ENCODE measurements at regions not wholly inside any gene's neighbourhood (a gene's known extent, or its start where the extent isn't known, plus 50 kb on each side); places are given as distances from the start of the nearest gene placed in this dataset.

DNA sequence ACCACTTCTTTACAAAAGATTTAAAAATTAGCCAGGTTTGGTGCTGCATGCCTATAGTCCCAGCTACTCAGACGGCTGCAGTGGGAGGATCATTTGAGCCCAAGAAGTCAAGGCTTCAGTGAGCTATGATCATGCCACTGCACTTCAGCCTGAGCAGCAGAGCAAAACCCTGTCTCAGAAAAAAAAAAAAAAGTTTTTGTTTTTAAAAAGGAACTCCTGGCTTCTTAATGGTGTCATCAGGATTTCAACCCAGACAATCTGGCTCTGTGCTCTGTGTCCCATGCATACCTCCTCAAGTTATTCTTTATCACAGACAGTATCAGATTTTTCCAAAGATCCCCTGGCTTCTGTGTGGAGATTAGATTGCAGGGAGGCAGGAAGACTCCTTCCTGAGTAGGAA is 64.2 kb upstream of the IL12A start (continued):
- TF ChIP-seq, protein P1, sequence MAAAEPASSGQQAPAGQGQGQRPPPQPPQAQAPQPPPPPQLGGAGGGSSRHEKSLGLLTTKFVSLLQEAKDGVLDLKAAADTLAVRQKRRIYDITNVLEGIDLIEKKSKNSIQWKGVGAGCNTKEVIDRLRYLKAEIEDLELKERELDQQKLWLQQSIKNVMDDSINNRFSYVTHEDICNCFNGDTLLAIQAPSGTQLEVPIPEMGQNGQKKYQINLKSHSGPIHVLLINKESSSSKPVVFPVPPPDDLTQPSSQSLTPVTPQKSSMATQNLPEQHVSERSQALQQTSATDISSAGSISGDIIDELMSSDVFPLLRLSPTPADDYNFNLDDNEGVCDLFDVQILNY (CRISPR knock-in tag; IDR thresholded peaks at IDR 0.05), result no peak
- no peak for TF ChIP-seq KDM5B (IDR thresholded peaks at IDR 0.05; ENCODE audit: insufficient replicate concordance, low read depth, low read length)

DNA sequence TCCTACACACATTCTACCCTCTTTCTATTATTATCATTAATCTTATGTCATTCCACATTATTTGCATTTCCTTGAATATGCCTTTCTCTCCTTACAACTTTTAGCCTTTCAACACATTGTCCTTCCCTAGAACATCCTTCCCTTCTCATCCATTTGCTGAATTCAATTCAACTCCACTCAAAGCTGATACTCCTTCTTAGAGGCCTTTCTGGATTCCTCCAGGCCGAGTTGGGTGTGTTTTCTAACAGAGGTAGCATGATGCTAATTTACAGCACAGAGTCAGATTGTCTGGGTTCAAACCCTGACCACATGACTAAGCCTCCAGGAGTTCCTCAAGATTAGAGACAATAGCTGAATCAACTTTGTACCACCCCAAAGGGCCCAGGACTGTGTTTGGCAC is 63.4 kb upstream of the IL12A start:
- DNase-seq (ENCODE audit: extremely low read depth in 1 of 4, low spot score in 3 of 4), result no peak
- no peak for FAIRE-seq
- WGBS (ENCODE audit: insufficient coverage, low coverage, missing lambda C conversion rate), result 0% methylated on average over 1 of the region's 1 CpG
- no peaks in the 10 kb centered on the region for H3K79me2 ChIP-seq (ENCODE audit: control insufficient read depth, insufficient read depth, low read length)
- no peak overlapping the region for H3K4me2 ChIP-seq (ENCODE audit: insufficient read depth, low read length)
- no peak for ATAC-seq
- H3K27me3 ChIP-seq (ENCODE audit: control insufficient read depth in 2 of 2, insufficient read depth in 2 of 2, low read length in 2 of 2), result no peaks in the 10 kb centered on the region
- ChIA-PET CTCF (ENCODE audit: low intra/inter-chr PET ratio) (no interaction called here), POLR2A (no interaction called here)
- H3K36me3 ChIP-seq (ENCODE audit: control insufficient read depth, insufficient read depth, low read length), result no peaks in the 10 kb centered on the region
- no peaks in the 10 kb centered on the region for H3K4me1 ChIP-seq (replicated peaks in 1 of 2; ENCODE audit: control insufficient read depth in 2 of 2, insufficient read depth in 2 of 2, low read length in 2 of 2)
- in situ Hi-C loops (cut with MboI) (no loop called here), intact Hi-C loops (cut with micrococcal nuclease) (no loop called here)
- H3K4me3 ChIP-seq, result no peak overlapping the region
- H2AFZ ChIP-seq (ENCODE audit: low read depth, low read length), result no peak overlapping the region
- no peak overlapping the region for H3K27ac ChIP-seq (ENCODE audit: extremely low read depth, low read depth, low read length)
- H3K9ac ChIP-seq (ENCODE audit: insufficient read depth in 1 of 2, low read depth in 2 of 2, low read length in 2 of 2), result no peak overlapping the region
- H4K20me1 ChIP-seq (replicated peaks; ENCODE audit: control insufficient read depth, insufficient read depth, low read length), result no peaks in the 10 kb centered on the region
- H3K9me1 ChIP-seq (ENCODE audit: control insufficient read depth, insufficient read depth, low read length), result no peaks in the 10 kb centered on the region
- H3K9me3 ChIP-seq (replicated peaks; ENCODE audit: control insufficient read depth, insufficient read depth, low read depth, low read length), result no peaks in the 10 kb centered on the region
- BruUV-seq (replicated peaks), result no TSS peak
- no peak for TF ChIP-seq HMBOX1 (IDR thresholded peaks at IDR 0.05)
- no peak for TF ChIP-seq FOXK2 (conservative IDR thresholded peaks at IDR 0.05 in 1 of 2, IDR thresholded peaks at IDR 0.05 in 1 of 2; ENCODE audit: low read depth in 2 of 2)
- TF ChIP-seq ZNF263 (CRISPR knock-in tag; IDR thresholded peaks at IDR 0.05; ENCODE audit: borderline replicate concordance), result no peak
- no peak for TF ChIP-seq SPI1 (IDR thresholded peaks at IDR 0.05; ENCODE audit: borderline replicate concordance, low read depth, low read length)
- no peak for TF ChIP-seq ZNF584 (CRISPR knock-in tag; IDR thresholded peaks at IDR 0.05; ENCODE audit: low read depth)
- TF ChIP-seq ZSCAN29 (IDR thresholded peaks at IDR 0.05), result no peak
- no peak for TF ChIP-seq CREBBP (IDR thresholded peaks at IDR 0.05; ENCODE audit: low read depth, low read length)
- TF ChIP-seq, protein P2, sequence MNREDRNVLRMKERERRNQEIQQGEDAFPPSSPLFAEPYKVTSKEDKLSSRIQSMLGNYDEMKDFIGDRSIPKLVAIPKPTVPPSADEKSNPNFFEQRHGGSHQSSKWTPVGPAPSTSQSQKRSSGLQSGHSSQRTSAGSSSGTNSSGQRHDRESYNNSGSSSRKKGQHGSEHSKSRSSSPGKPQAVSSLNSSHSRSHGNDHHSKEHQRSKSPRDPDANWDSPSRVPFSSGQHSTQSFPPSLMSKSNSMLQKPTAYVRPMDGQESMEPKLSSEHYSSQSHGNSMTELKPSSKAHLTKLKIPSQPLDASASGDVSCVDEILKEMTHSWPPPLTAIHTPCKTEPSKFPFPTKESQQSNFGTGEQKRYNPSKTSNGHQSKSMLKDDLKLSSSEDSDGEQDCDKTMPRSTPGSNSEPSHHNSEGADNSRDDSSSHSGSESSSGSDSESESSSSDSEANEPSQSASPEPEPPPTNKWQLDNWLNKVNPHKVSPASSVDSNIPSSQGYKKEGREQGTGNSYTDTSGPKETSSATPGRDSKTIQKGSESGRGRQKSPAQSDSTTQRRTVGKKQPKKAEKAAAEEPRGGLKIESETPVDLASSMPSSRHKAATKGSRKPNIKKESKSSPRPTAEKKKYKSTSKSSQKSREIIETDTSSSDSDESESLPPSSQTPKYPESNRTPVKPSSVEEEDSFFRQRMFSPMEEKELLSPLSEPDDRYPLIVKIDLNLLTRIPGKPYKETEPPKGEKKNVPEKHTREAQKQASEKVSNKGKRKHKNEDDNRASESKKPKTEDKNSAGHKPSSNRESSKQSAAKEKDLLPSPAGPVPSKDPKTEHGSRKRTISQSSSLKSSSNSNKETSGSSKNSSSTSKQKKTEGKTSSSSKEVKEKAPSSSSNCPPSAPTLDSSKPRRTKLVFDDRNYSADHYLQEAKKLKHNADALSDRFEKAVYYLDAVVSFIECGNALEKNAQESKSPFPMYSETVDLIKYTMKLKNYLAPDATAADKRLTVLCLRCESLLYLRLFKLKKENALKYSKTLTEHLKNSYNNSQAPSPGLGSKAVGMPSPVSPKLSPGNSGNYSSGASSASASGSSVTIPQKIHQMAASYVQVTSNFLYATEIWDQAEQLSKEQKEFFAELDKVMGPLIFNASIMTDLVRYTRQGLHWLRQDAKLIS (CRISPR knock-in tag; IDR thresholded peaks at IDR 0.05), result no peak
- TF ChIP-seq, protein P3, sequence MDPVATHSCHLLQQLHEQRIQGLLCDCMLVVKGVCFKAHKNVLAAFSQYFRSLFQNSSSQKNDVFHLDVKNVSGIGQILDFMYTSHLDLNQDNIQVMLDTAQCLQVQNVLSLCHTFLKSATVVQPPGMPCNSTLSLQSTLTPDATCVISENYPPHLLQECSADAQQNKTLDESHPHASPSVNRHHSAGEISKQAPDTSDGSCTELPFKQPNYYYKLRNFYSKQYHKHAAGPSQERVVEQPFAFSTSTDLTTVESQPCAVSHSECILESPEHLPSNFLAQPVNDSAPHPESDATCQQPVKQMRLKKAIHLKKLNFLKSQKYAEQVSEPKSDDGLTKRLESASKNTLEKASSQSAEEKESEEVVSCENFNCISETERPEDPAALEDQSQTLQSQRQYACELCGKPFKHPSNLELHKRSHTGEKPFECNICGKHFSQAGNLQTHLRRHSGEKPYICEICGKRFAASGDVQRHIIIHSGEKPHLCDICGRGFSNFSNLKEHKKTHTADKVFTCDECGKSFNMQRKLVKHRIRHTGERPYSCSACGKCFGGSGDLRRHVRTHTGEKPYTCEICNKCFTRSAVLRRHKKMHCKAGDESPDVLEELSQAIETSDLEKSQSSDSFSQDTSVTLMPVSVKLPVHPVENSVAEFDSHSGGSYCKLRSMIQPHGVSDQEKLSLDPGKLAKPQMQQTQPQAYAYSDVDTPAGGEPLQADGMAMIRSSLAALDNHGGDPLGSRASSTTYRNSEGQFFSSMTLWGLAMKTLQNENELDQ (CRISPR knock-in tag; IDR thresholded peaks at IDR 0.05; ENCODE audit: borderline replicate concordance), result no peak
- no peak for TF ChIP-seq KDM2B (CRISPR knock-in tag; IDR thresholded peaks at IDR 0.05)
